HG03575 (cell line): ENCODE measurements at regions not wholly inside any gene's neighbourhood (a gene's known extent, or its start where the extent isn't known, plus 50 kb on each side); places are given as distances from the start of the nearest gene placed in this dataset.

Source experiments
- ATAC-seq: cut with Tn5 transposase; IDR thresholded peaks from one replicate; pipeline ENCODE4 v1.9.1; 2021; ENCODE audit not compliant: unreplicated experiment, insufficient number of reproducible peaks, low FRiP score; ENCODE audit errors: extremely low read depth

GRCh38 chr15:46786590-46787285 is 930.6 kb upstream of the SEMA6D start:
- no peak for ATAC-seq

DNA sequence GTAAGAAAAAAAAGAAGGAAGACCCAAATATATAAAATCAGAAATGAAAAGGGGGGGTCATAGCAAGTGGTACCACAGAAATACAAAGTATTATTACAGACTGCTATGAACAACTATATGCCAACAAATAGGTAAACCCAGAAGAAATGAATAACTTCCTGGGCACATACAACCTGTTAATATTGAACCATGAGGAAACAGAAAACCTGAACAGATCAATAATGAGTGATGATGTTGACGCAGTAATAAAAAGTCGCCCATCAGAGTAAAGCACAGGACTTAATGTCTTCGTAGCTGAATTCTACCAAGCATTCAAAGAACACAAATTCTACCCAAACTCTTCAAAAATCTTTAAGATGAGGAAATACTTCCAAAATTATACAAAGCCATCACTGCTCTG is 921.6 kb upstream of the SEMA6D start:
- no peak for ATAC-seq

- ATAC-seq = no peak
Observed at GRCh38 chr15:46808834-46809233, 908.5 kb upstream of the SEMA6D start.

GRCh38 chr15:46815240-46815639 is 902.1 kb upstream of the SEMA6D start:
- ATAC-seq = no peak

DNA sequence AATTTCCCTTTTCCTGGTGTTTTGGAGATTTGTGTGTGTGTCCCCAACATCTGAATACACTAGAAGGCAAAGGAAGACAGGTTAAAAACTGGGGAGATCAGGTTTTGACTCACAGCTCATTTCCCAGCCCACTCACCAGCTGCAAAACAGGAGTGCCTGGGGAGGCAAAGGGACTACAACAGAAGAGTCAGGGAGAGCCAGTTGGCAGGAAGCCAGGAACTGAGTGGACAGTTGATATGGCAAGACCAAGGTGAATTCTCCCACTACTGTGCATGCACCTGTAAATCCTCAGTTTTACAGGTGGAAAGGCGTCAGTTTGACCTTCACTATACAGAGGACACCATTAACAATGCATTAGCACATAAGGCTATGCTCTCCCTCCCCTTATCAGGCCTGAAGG is 901.5 kb upstream of the SEMA6D start:
- no peak for ATAC-seq

DNA sequence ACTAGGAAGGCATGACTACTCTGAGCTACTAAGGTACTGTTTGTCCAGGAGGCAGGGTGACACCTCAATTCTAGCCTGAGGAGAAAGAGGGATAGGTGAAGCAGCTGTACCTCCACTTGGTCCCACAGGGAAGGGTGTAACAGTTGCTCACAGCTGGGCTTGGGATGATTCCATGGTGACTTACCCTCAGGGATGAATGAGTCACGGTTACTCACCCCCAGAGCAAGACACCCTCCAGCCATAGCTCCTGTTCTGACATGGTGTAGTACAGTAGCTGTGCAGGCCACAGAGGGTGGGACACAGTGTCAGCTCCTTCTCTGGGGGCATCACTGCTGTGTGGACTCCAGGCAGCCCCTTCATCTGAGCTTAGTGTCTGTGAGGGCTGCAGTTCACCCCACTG is 868.6 kb upstream of the SEMA6D start:
- no peak for ATAC-seq

GRCh38 chr15:46853600-46853999 is 863.7 kb upstream of the SEMA6D start:
- no peak for ATAC-seq

GRCh38 chr15:46854564-46854963 is 862.7 kb upstream of the SEMA6D start:
- no peak for ATAC-seq

DNA sequence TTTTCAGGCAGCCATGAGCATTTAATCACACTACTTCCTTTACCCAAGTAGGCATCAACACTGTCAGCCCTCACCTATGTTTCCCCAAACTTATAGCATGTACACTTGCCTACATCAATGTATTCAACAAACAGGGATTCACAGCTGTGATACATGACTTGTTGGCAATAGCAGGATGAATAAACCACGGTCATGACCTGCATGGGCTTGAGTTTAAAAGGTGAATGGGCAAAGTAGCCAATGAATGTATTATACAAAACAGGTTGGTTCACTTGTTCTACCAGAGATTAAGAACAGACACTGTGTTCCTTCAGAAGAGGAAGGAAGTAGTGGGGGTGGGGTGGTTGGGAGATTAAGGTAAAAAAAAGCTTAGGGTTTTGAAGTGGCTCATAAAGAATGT is 861.9 kb upstream of the SEMA6D start:
- no peak for ATAC-seq

GRCh38 chr15:46856839-46857502 is 860.3 kb upstream of the SEMA6D start:
- ATAC-seq = no peak

DNA sequence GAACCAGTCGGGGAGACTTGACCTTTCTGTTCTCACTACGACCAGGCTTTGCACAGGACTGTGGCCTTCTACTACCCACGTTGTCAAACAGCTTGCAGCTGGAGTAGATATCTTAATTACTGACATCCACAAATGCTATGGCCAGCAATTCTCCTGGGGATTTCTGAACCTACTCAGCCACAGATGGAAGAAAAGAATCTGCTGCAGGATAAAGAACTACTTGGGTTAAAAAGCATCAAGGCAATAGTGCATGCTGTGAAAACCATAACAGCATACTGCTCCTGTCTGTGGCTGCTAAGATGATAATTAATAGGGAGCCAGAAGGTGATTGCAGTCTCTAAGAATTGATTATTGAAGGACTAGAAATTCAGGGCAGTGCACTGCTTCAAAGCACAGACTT is 859.2 kb upstream of the SEMA6D start:
- ATAC-seq = no peak

DNA sequence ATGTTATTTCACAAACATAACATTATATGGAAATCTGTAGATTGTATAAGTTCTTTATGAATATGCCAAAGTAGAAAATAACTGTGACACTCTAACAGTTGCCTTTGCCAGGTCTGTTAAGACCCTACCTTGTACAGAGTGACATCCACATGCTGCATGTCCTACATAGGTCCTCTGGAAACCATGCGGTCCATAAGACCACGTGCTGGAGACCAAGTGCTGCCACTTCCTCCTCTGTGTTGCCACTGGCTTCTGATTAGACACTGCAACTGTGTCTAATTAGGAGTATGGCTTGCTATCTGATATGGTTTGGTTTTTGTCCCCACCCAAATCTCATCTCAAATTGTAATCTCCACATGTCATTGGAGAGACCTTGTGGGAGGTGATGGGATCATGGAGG is 855.5 kb upstream of the SEMA6D start:
- no peak for ATAC-seq

GRCh38 chr15:46865155-46865554 is 852.1 kb upstream of the SEMA6D start:
- ATAC-seq = no peak

DNA sequence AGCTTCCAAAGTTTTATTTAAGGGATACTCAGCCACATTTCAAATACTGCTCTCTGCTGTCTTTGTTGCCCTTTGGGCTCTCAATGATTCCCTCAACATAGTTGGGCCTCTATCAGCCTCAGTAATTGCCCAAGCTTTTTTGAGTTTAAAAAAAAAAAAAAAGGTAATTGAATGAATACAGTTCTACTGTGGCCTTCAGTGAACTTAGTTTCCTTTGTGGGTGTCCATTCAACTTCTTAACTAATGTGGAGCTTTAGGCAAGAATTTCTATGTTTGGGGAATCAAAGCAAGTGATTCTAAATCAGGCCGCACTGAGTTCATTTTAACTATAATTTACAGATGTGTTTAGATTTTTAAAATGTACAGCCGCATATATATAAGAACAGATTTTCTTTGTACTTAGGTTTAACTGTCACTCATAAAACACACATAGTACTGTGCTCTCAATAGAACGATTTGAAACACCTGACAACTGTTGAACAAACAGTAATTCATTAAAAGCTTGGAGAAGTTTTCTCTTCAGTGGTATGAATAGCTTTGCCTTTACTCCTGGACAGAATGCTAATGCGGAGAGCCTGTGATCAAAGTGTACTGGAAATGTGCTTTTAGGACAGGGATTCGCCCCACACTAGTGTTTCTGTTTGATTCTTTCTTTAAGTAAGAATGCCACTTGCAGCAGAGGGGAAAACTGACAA is 844.9 kb upstream of the SEMA6D start:
- no peak for ATAC-seq

DNA sequence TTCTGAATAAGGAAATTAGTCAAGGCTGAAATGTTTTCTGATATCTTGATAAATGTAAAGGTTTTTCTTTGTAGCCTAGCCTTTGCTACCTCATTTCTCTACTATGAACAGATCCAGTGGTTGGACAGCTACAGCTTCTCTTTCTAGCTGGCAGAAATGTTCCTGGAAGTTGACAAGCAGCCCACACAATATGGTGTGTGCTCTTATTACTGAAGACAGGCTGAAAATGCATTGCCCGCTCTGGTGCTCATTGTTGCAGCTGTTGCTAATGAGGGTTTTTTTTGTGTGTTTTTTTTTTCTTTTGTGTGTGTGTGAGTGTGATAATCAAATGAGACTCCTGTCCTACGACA is 844.3 kb upstream of the SEMA6D start:
- no peak for ATAC-seq

- no peak for ATAC-seq
Observed at GRCh38 chr15:46879032-46879770, 838.1 kb upstream of the SEMA6D start.

- no peak for ATAC-seq
Observed at GRCh38 chr15:46880791-46881190, 836.5 kb upstream of the SEMA6D start.

GRCh38 chr15:46892621-46893160 is 824.6 kb upstream of the SEMA6D start:
- ATAC-seq = no peak

- ATAC-seq = no peak
Observed at GRCh38 chr15:46894644-46895043, 822.7 kb upstream of the SEMA6D start.
